ENCODE measurements at regions not wholly inside any gene's neighbourhood (a gene's known extent, or its start where the extent isn't known, plus 50 kb on each side); places are given as distances from the start of the nearest gene placed in this dataset.

GRCh38 chr5:148708854-148709253 lies 54.5 kb upstream of the HTR4 start:
- no peak for DNase-seq (ENCODE audit: extremely low read depth, low read depth)
- no peak for TF ChIP-seq CTCF (IDR thresholded peaks at IDR 0.05; ENCODE audit: low read depth, low read length)

GRCh38 chr5:148711961-148712360 lies 57.6 kb upstream of the HTR4 start:
- no peak for TF ChIP-seq CTCF (IDR thresholded peaks at IDR 0.05; ENCODE audit: low read depth, low read length)

GRCh38 chr5:148713735-148714508 lies 59.6 kb upstream of the HTR4 start:
- no peak for TF ChIP-seq CTCF (IDR thresholded peaks at IDR 0.05; ENCODE audit: low read depth, low read length)
- no peak for DNase-seq (ENCODE audit: extremely low read depth, low read depth)

More at GRCh38 chr5:148711961-148712360, 57.6 kb upstream of the HTR4 start:
- no peak for DNase-seq (ENCODE audit: extremely low read depth, low read depth)

- no peak for TF ChIP-seq CTCF (IDR thresholded peaks at IDR 0.05; ENCODE audit: low read depth, low read length)
Observed at GRCh38 chr5:148716716-148717115, 62.4 kb upstream of the HTR4 start.

GRCh38 chr5:148717668-148718067 lies 63.3 kb upstream of the HTR4 start:
- DNase-seq (ENCODE audit: extremely low read depth, low read depth) = no peak
- TF ChIP-seq CTCF (IDR thresholded peaks at IDR 0.05; ENCODE audit: low read depth, low read length) = no peak

More at GRCh38 chr5:148716716-148717115, 62.4 kb upstream of the HTR4 start:
- no peak for DNase-seq (ENCODE audit: extremely low read depth, low read depth)

- TF ChIP-seq CTCF (IDR thresholded peaks at IDR 0.05; ENCODE audit: low read depth, low read length) = no peak
- no peak for DNase-seq (ENCODE audit: extremely low read depth, low read depth)
Observed at GRCh38 chr5:148719605-148720004, 65.3 kb upstream of the HTR4 start.

- no peak for TF ChIP-seq CTCF (IDR thresholded peaks at IDR 0.05; ENCODE audit: low read depth, low read length)
- DNase-seq (ENCODE audit: extremely low read depth, low read depth) = no peak
Observed at GRCh38 chr5:148720257-148720656, 65.9 kb upstream of the HTR4 start.
